Spleen (tissue), 11 donors: ENCODE measurements at regions not wholly inside any gene's neighbourhood (a gene's known extent, or its start where the extent isn't known, plus 50 kb on each side); places are given as distances from the start of the nearest gene placed in this dataset.

ENCODE experiments used
- DNase-seq: peaks from one replicate; pipeline ENCODE4 v3.0.0-alpha.2; 2020
- H3K27ac ChIP-seq, 8 donors: fragments of 200-600 bp; sonication (generic) in 7 of 8; 1 replicate in 4 of 8; 2 replicates in 4 of 8; pipeline versions ENCODE4 v1.5.0 to v1.8.0; 2016 to 2021; ENCODE audit warnings: inconsistent platforms in 4 of 8, mild to moderate bottlenecking in 4 of 8, moderate library complexity in 1 of 8
- H3K27me3 ChIP-seq, 7 donors: fragments of 200-600 bp; sonication (generic) in 6 of 7; replicated peaks in 1 of 7; 1 replicate in 4 of 7; 2 replicates in 3 of 7; pipeline versions ENCODE4 v1.5.0 to v1.8.0; 2016 to 2021; ENCODE audit warnings: inconsistent platforms in 3 of 7, mild to moderate bottlenecking in 1 of 7
- H3K36me3 ChIP-seq, 6 donors: fragments of 200-600 bp; sonication (generic) in 5 of 6; 1 replicate in 4 of 6; 2 replicates in 2 of 6; pipeline versions ENCODE4 v1.5.0 to v1.8.0; 2016 to 2021; ENCODE audit warnings: inconsistent platforms in 2 of 6
- H3K4me1 ChIP-seq, 6 donors: fragments of 200-600 bp; sonication (generic) in 5 of 6; 1 replicate in 3 of 6; 2 replicates in 3 of 6; pipeline versions ENCODE4 v1.5.0 to v1.8.0; 2016 to 2021; ENCODE audit warnings: inconsistent platforms in 3 of 6
- H3K4me3 ChIP-seq, 8 donors: fragments of 200-600 bp; sonication (generic) in 7 of 8; 1 replicate in 4 of 8; 2 replicates in 4 of 8; pipeline versions ENCODE4 v1.5.0 to v1.8.0; 2016 to 2021; ENCODE audit warnings: inconsistent platforms in 4 of 8, mild to moderate bottlenecking in 4 of 8, moderate library complexity in 2 of 8
- H3K9me3 ChIP-seq, 8 donors: fragments of 200-600 bp; sonication (generic) in 7 of 8; 1 replicate in 4 of 8; 2 replicates in 4 of 8; pipeline versions ENCODE4 v1.5.0 to v1.8.0; 2016 to 2021; ENCODE audit warnings: inconsistent platforms in 4 of 8
- CTCF ChIP-seq, 11 experiments: fragments of 200-600 bp in 7 of 11; fragments of 450-650 bp in 4 of 11; sonication (generic) in 4 of 11; IDR thresholded peaks in 8 of 11; conservative IDR thresholded peaks in 3 of 11; 1 replicate in 7 of 11; 2 replicates in 4 of 11; pipeline versions ENCODE4 v1.4.0 to v1.8.0; 2016 to 2021; ENCODE audit warnings: antibody characterized with exemption in 11 of 11, inconsistent platforms in 4 of 11, mild to moderate bottlenecking in 1 of 11
- POLR2A ChIP-seq, 3 donors: fragments of 450-650 bp; IDR thresholded peaks; one replicate each; pipeline ENCODE4 v1.5.1; 2017; ENCODE audit warnings: antibody characterized with exemption in 3 of 3, mild to moderate bottlenecking in 1 of 3
- POLR2AphosphoS5 ChIP-seq, 3 donors: sonication (generic); formaldehyde crosslinking; IDR thresholded peaks; one replicate each; pipeline ENCODE4 v1.5.1; 2017; ENCODE audit warnings: antibody characterized with exemption in 3 of 3
- WGBS, 5 donors: extraction: QIAGEN DNeasy Blood & Tissue Kit in 3 of 5; methylation state at CpG; one replicate each; pipeline versions ENCODE4 v1.1.5 to v1.1.7; 2013 to 2018; 5-methylcytosine and 5-hydroxymethylcytosine counted together
- intact Hi-C: fragments of 100-400 bp; cut with DNase I; formaldehyde crosslinking; loops from one replicate; pipeline ENCODE4 v1.15.0; 2023; ENCODE audit warnings: low total_unique reads
- small RNA-seq, 4 donors: library from RNA; depleted of rRNA; stranded (forward); fragments of <200 nt; gene quantifications; one replicate each; pipeline ENCODE3, GENCODE V24; 2016
- donor health status: healthy with polysubstance abuse.
- donor health status: DM: no; HTN: no; CAD: no; lungs with moderate emphysema.
- donor health status: DM: no; HTN: no; CAD: no.
- donor health status: Bipolar disorder and iron deficiency.
- donor health status: healthy.
- donor health status: DM: no; HTN: no; CAD: no.
- donor health status: DM: yes; HTN: yes; CAD: no.

- Histone ChIP-seq H3K4me1 (no peaks in the 10 kb centered on the region), H3K9me3 (peaks cover 0 to 24% (median 11%) of the 10 kb centered on the region in 8 donors), H3K27me3 (no peaks in the 10 kb centered on the region), H3K27ac (no peak overlapping the region), H3K36me3 (no peaks in the 10 kb centered on the region), H3K4me3 (no peak overlapping the region)
- intact Hi-C loops: no loop called here
- TF ChIP-seq CTCF (IDR thresholded peaks at IDR 0.05 in 8 of 11, conservative IDR thresholded peaks at IDR 0.05 in 3 of 11) (peak in 10 of 11 experiments; percentile 11 to 72 (median 62)), POLR2AphosphoS5 (IDR thresholded peaks at IDR 0.05) (no peak)
- DNase-seq: no peak
- 67 to 74% (median 69%) methylated on average over 8 of the region's 8 CpGs for WGBS, 5 donors
Measured at GRCh38 chr18:75478996-75479880, 51.7 kb upstream of the SMIM21 start.

- Histone ChIP-seq H3K4me1 (no peaks in the 10 kb centered on the region), H3K27me3 (no peaks in the 10 kb centered on the region), H3K36me3 (no peaks in the 10 kb centered on the region), H3K27ac (no peak overlapping the region), H3K9me3 (peaks cover 0 to 11% (median under 1%) of the 10 kb centered on the region in 8 donors), H3K4me3 (no peak overlapping the region)
- no peak for TF ChIP-seq POLR2AphosphoS5 (IDR thresholded peaks at IDR 0.05)
- no peak for TF ChIP-seq CTCF (IDR thresholded peaks at IDR 0.05 in 8 of 11, conservative IDR thresholded peaks at IDR 0.05 in 3 of 11)
- no peak for TF ChIP-seq POLR2A (IDR thresholded peaks at IDR 0.05)
- WGBS, 5 donors: 41 to 67% (median 52%) methylated on average over 1 of the region's 1 CpG
- no peak for DNase-seq
- intact Hi-C loops: no loop called here
Measured at GRCh38 chr18:75477900-75478299, 50.4 kb upstream of the SMIM21 start.

Small RNA genes in the stretch of these regions (small RNA-seq; reads per million reads assigned to genes)
- 0 reads per million in 4 donors for gene AC021506.2
